ENCODE measurements at regions not wholly inside any gene's neighbourhood (a gene's known extent, or its start where the extent isn't known, plus 50 kb on each side); places are given as distances from the start of the nearest gene placed in this dataset.

- no peak for DNase-seq
Observed at GRCh38 chr5:175808711-175809110, 62.7 kb upstream of the CPLX2 start.

- DNase-seq: no peak
Observed at GRCh38 chr5:175809531-175810121, 61.8 kb upstream of the CPLX2 start.

GRCh38 chr5:175810457-175810856 is 60.9 kb upstream of the CPLX2 start:
- DNase-seq: no peak

GRCh38 chr5:175811589-175811988 is 59.8 kb upstream of the CPLX2 start:
- no peak for DNase-seq

- DNase-seq: no peak
Observed at GRCh38 chr5:175813943-175814630, 57.3 kb upstream of the CPLX2 start.

- DNase-seq: no peak
Observed at GRCh38 chr5:175814691-175815090, 56.7 kb upstream of the CPLX2 start.

- DNase-seq: no peak
Observed at GRCh38 chr5:175815126-175815913, 56.1 kb upstream of the CPLX2 start.

- DNase-seq: no peak
Observed at GRCh38 chr5:175816348-175816747, 55.0 kb upstream of the CPLX2 start.

GRCh38 chr5:175819090-175819425 is 52.3 kb upstream of the CPLX2 start:
- no peak for DNase-seq

GRCh38 chr5:175820230-175820629 is 51.1 kb upstream of the CPLX2 start:
- DNase-seq: no peak
